Small intestine (tissue), 7 donors: ENCODE measurements at regions not wholly inside any gene's neighbourhood (a gene's known extent, or its start where the extent isn't known, plus 50 kb on each side); places are given as distances from the start of the nearest gene placed in this dataset.

Source experiments
- DNase-seq, 2 donors: peaks; one replicate each; pipeline versions ENCODE4 v3.0.0 to v3.0.0-alpha.2; 2013
- FAIRE-seq: peaks from 2 replicates; lab custom pipeline; 2012; peaks lifted over from hg19 to GRCh38; lab: Jason Lieb, UNC
- H3K27ac ChIP-seq, 3 donors: one replicate each; pipeline ENCODE4 v1.5.1; 2013; ENCODE audit warnings: low read length in 2 of 3, mild to moderate bottlenecking in 2 of 3, control low read depth in 1 of 3, inconsistent platforms in 1 of 3, low read depth in 1 of 3, moderate library complexity in 1 of 3
- H3K27me3 ChIP-seq, 3 donors: one replicate each; pipeline ENCODE4 v1.6.1; 2013; ENCODE audit warnings: low read length in 3 of 3, inconsistent platforms in 1 of 3; ENCODE audit not compliant: control insufficient read depth in 3 of 3, insufficient read depth in 3 of 3
- H3K36me3 ChIP-seq, 3 donors: one replicate each; pipeline ENCODE4 v1.6.1; 2013; ENCODE audit warnings: low read length in 3 of 3, inconsistent platforms in 1 of 3, low read depth in 1 of 3, mild to moderate bottlenecking in 1 of 3, moderate library complexity in 1 of 3; ENCODE audit not compliant: control insufficient read depth in 3 of 3, insufficient read depth in 2 of 3
- H3K4me1 ChIP-seq, 3 donors: one replicate each; pipeline ENCODE4 v1.6.1; 2013; ENCODE audit warnings: low read length in 2 of 3, inconsistent platforms in 1 of 3, low read depth in 1 of 3, mild to moderate bottlenecking in 1 of 3, moderate library complexity in 1 of 3; ENCODE audit not compliant: control insufficient read depth in 3 of 3, insufficient read depth in 2 of 3
- H3K4me3 ChIP-seq, 3 donors: one replicate each; pipeline ENCODE4 v1.5.1; 2013; ENCODE audit warnings: low read length in 3 of 3, control low read depth in 1 of 3, inconsistent platforms in 1 of 3, low read depth in 1 of 3, mild to moderate bottlenecking in 1 of 3, moderate library complexity in 1 of 3
- H3K9me3 ChIP-seq, 2 donors: one replicate each; pipeline ENCODE4 v1.6.1; 2013; ENCODE audit warnings: low read depth in 1 of 2, low read length in 1 of 2; ENCODE audit not compliant: control insufficient read depth in 2 of 2, insufficient read depth in 1 of 2
- WGBS, 3 donors: extraction: QIAGEN DNeasy Blood & Tissue Kit; methylation state at CpG; one replicate each; pipeline ENCODE4 v1.1.7; 2013; 5-methylcytosine and 5-hydroxymethylcytosine counted together
- donor health status: healthy with polysubstance abuse.
- donor health status: control.
- donor health status: control.
- donor health status: Bipolar disorder and iron deficiency.
- donor health status: healthy.

DNA sequence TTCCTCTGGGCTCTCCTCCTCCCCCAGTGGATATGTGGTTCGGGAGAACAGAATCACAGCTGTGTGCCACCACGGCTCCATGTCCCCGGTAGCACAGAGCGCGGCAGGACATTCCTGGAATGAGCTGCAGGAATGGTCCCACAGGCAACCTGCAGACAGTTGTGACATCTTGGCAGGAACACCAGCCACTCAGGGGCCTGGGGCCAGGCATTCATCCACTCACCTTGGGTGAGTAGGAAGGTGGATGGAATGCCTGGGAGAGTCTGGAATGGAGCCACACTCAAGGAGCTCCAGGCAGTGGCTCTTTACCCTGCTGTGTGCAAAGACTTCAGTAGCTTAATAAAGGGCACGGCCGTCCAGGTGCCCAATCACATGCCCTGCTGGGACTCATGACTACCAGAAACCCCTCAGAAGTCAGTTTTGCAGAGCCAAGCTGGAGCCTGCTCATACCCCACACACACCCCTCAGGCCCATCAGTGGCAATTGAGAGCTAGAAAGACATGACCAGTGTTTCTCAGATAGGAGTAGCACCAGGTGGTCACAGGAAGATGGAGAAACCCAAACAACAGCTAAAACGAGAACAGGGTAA, 117.3 kb upstream of the PRR20G start:
- Histone ChIP-seq H3K27me3 (peaks cover 0 to 10% (median 2%) of the 10 kb centered on the region in 3 donors), H3K36me3 (no peaks in the 10 kb centered on the region), H3K9me3 (no peaks in the 10 kb centered on the region), H3K4me3 (no peak overlapping the region), H3K4me1 (no peaks in the 10 kb centered on the region), H3K27ac (no peak overlapping the region)
- no peak for DNase-seq
- FAIRE-seq = no peak
- WGBS, 3 donors = 70 to 73% (median 72%) methylated on average over 8 of the region's 8 CpGs

DNA sequence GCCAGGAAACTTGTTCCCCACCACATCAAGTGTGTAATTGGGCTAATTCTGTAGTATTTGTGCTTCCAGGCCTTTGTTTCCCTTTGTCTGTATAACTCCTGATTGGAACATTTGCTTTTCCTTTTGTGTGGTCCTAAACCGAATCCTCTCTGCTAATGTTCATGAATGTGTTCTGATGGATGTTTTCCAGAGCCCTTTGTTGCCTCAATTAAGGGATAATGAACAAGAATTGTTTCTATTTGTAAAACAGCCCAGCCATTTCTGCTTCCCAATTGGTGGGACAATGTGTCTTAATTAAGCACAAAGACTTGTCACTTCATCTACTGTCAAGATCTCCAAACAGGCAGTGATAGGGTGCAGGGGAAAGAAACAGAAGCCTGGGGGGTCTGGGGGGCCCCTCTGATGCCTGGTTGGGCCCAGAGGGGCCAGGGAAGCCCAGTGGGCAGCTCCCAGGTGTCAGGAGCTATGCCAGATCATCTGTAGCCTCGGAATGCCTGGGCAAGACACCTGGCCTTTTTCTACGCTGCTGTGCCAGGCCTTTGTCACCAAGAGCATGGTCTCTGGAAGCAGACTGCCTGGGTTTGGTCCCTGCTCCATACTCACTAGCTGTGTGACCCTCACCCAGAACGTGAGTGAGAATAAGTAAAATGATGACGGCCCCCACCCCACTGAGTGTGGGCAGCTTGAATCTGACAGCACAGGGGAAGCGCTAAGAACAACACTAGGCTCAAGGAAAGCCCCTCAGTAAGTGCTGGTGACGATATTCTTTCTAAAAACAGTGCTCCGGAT, 116.6 kb upstream of the PRR20G start:
- H3K4me1 ChIP-seq = no peaks in the 10 kb centered on the region
- FAIRE-seq = no peak
- 54 to 59% (median 55%) methylated on average over 8 of the region's 8 CpGs for WGBS, 3 donors
- no peak for DNase-seq
- H3K36me3 ChIP-seq = no peaks in the 10 kb centered on the region
- peaks cover 0 to 10% (median 2%) of the 10 kb centered on the region in 3 donors for H3K27me3 ChIP-seq
- H3K27ac ChIP-seq = no peak overlapping the region
- no peaks in the 10 kb centered on the region for H3K9me3 ChIP-seq
- no peak overlapping the region for H3K4me3 ChIP-seq

DNA sequence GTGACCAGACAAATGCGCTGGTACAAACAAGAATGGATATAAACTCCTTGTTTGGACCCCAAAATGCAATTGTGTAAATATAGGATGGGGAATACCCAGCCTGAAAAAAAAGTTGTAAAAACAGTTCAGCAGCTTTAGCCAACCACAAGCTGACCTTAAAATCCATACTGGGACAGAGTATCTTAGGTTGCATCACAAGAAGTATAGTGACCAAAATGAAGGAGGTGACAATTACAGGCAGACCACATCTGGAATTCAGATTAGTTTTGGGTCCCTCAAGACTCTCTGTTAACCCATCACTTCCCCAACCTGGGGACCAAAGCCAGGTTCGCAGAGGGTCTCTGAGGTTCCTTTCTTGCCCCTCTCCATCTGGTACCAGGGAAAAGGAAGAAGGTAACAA, 115.9 kb upstream of the PRR20G start:
- H3K36me3 ChIP-seq = no peaks in the 10 kb centered on the region
- no peaks in the 10 kb centered on the region for H3K9me3 ChIP-seq
- H3K4me1 ChIP-seq = no peaks in the 10 kb centered on the region
- H3K4me3 ChIP-seq = no peak overlapping the region
- 87 to 92% (median 90%) methylated on average over 2 of the region's 2 CpGs for WGBS, 3 donors
- peaks cover 0 to 10% (median 2%) of the 10 kb centered on the region in 3 donors for H3K27me3 ChIP-seq
- DNase-seq (no peak), FAIRE-seq (no peak)
- H3K27ac ChIP-seq = no peak overlapping the region

DNA sequence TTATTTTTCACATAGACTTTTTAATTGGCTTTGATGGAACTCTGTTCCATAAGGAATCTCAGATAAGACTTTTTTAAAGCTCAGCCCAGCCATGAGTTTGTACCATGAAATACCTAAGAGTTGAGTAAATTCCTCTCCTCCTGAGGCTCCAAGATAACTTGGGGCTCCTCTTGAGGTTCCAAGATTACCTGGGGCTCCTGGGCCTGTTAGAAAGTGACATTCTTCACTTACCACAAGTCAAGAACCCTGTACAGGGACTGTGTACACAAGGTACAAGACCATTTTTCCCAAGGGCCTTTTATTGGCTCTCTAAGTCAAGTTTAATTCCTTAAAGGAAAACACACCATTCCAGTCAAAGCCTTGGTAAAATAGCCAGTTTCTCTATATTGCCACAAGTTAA, 111.3 kb upstream of the PRR20G start:
- H3K27ac ChIP-seq = no peak overlapping the region
- DNase-seq (no peak), FAIRE-seq (no peak)
- H3K4me3 ChIP-seq = no peak overlapping the region
- no peaks in the 10 kb centered on the region for H3K36me3 ChIP-seq
- no peaks in the 10 kb centered on the region for H3K4me1 ChIP-seq
- peaks cover 0 to 15% (median 0%) of the 10 kb centered on the region in 3 donors for H3K27me3 ChIP-seq
- H3K9me3 ChIP-seq = no peaks in the 10 kb centered on the region

DNA sequence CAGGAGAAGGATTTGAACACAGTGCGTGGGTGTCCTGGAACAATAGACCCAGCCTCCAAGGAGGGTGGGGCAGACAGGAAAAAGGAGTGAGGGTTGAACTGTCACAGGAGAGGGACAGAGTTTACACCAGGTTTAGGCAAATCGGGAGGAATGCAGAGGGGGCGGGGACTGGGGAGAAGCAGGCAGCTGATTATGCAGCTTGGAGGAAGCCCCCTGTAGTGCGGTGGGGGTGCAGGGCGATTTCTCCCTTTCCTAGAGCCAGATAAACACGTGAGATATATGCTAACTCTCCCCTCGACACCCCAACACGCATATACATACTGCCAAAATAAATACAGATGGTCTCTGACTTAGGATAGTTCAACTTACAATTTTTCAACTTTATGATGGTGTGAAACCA, 108.6 kb upstream of the PRR20G start:
- Histone ChIP-seq H3K36me3 (no peaks in the 10 kb centered on the region), H3K9me3 (no peaks in the 10 kb centered on the region), H3K4me1 (no peaks in the 10 kb centered on the region), H3K4me3 (no peak overlapping the region), H3K27me3 (peaks cover 0 to 17% (median 0%) of the 10 kb centered on the region in 3 donors), H3K27ac (no peak overlapping the region)
- WGBS, 3 donors = 15 to 16% (median 16%) methylated on average over 8 of the region's 8 CpGs
- DNase-seq = no peak
- no peak for FAIRE-seq

DNA sequence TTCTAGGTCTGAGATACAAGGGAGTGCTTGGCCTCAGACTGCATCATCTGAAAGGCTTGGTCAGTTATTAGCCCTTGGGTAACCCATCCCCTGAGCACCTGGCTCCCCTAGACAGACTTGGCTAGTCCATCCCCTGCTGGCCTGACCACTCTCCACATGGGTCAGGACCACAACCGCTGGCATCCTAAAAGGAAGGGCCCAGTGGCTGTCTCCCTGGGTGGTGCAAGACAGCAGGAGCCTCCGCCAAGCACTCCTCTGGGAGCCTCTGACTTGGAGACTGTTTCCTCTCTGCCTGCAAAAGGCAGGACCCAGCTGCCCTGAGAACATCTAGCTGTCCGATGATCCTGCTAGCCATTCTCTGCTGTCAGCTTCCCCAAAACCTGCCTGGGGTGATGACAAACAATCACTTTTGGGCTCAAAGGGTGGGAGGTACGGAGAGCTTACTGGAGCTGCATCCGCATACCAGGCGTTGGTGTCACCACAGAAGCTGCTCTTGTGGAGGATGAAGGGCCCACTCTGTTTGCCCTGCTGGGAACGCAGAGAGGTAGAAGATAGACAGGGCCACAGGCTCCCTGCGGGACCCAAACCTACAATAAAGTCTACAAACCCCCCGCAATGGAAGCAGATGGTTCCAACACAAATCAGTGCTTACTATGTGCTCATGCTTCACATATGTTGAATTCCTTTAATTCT, 108.0 kb upstream of the PRR20G start:
- Histone ChIP-seq H3K9me3 (no peaks in the 10 kb centered on the region), H3K36me3 (no peaks in the 10 kb centered on the region), H3K27me3 (peaks cover 0 to 17% (median 0%) of the 10 kb centered on the region in 3 donors), H3K4me3 (no peak overlapping the region), H3K4me1 (no peaks in the 10 kb centered on the region), H3K27ac (no peak overlapping the region)
- WGBS, 3 donors = 58 to 67% (median 58%) methylated on average over 9 of the region's 9 CpGs
- no peak for FAIRE-seq
- no peak for DNase-seq

DNA sequence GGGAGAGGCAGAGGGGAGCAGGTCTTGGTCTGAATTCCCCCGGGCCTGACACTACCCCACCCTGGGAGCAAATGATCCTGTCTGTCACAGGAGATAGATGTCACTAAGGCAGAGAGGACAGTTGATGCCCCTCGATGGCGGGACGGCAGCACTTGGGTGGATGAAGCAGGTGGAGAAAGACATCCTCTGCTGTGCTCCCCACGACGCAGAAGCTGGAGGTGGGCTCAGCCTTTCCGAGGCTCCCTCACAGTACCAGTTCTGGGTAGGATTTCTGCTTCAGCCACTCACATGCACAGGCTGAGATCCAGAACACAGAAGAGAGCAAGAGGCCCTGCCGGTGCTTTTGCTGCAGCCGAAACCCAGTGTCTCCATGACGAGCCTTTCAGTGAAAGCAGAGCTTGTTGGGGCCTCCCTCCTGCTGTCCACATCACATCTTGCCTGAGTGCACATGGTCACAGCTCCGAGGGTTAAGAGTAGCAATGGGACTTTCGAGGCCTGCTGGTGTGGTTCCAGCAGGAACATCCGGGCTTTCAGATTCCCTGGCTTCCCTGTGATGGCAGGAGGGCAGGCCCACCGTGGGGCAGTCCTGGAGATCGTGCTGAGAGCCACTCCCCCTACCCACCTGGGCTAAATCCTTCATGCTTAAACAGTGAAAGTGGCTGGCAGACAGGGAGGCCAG, 107.3 kb upstream of the PRR20G start:
- FAIRE-seq = no peak
- 60 to 67% (median 61%) methylated on average over 15 of the region's 15 CpGs for WGBS, 3 donors
- no peaks in the 10 kb centered on the region for H3K9me3 ChIP-seq

DNA sequence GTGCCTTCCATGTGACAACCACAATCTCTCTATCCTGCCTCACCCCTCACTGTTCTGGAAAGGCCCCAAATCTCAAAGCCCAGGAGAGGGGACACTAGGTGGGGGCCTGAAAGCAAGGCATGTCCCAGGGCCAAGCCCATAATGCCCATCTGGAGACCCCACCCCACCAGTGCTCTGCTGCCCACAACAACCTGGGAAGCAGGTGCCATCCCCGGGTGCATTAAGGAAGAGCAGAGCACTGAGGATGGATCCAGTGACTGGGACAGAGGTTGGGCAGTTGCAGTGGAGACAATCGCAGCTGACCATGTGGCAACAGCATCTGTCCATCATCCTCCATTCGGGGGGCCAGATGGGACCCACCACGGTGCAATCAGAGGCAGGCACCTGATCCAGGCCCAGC, 106.2 kb upstream of the PRR20G start:
- FAIRE-seq (no peak), DNase-seq (no peak)
- WGBS, 3 donors = 53 to 59% (median 54%) methylated on average over 4 of the region's 4 CpGs
- no peak overlapping the region for H3K4me3 ChIP-seq
- no peaks in the 10 kb centered on the region for H3K9me3 ChIP-seq
- no peak overlapping the region for H3K27ac ChIP-seq
- H3K27me3 ChIP-seq = peaks cover 0 to 17% (median 0%) of the 10 kb centered on the region in 3 donors
- no peaks in the 10 kb centered on the region for H3K4me1 ChIP-seq
- no peaks in the 10 kb centered on the region for H3K36me3 ChIP-seq

More for the DNA sequence above, 107.3 kb upstream of the PRR20G start:
- Histone ChIP-seq H3K27me3 (peaks cover 0 to 17% (median 0%) of the 10 kb centered on the region in 3 donors), H3K4me1 (no peaks in the 10 kb centered on the region), H3K36me3 (no peaks in the 10 kb centered on the region), H3K27ac (no peak overlapping the region), H3K4me3 (no peak overlapping the region)
- no peak for DNase-seq
